Hepatocyte (in vitro differentiated cells): ENCODE measurements at regions not wholly inside any gene's neighbourhood (a gene's known extent, or its start where the extent isn't known, plus 50 kb on each side); places are given as distances from the start of the nearest gene placed in this dataset.

Experiments used
- DNase-seq: peaks from one replicate; pipeline ENCODE4 v3.0.0-alpha.2; 2016; ENCODE audit warnings: low spot score
- H2AFZ ChIP-seq: fragments of 200-600 bp; sonication (generic); 2 replicates; pipeline ENCODE4 v1.6.0; 2016; ENCODE audit warnings: antibody characterized with exemption, mild to moderate bottlenecking
- H3K27ac ChIP-seq: fragments of 200-600 bp; sonication (generic); 2 replicates; pipeline ENCODE4 v1.5.1; 2016; ENCODE audit warnings: mild to moderate bottlenecking
- H3K27me3 ChIP-seq: fragments of 200-600 bp; sonication (generic); 2 replicates; pipeline ENCODE4 v1.6.1; 2016
- H3K36me3 ChIP-seq: fragments of 200-600 bp; sonication (generic); replicated peaks from 2 replicates; pipeline ENCODE4 v1.5.1; 2016; ENCODE audit warnings: low read depth; ENCODE audit not compliant: insufficient read depth
- H3K4me1 ChIP-seq: fragments of 200-600 bp; sonication (generic); 2 replicates; pipeline ENCODE4 v1.5.1; 2016; ENCODE audit warnings: mild to moderate bottlenecking, moderate library complexity; ENCODE audit not compliant: insufficient read depth
- H3K4me2 ChIP-seq: fragments of 200-600 bp; sonication (generic); 2 replicates; pipeline ENCODE4 v1.6.0; 2016
- H3K4me3 ChIP-seq: fragments of 200-600 bp; sonication (generic); 2 replicates; pipeline ENCODE4 v1.5.1; 2016; ENCODE audit warnings: mild to moderate bottlenecking
- H3K79me2 ChIP-seq: fragments of 200-600 bp; sonication (generic); 2 replicates; pipeline ENCODE4 v1.6.0; 2017; ENCODE audit warnings: mild to moderate bottlenecking
- H3K9me2 ChIP-seq: fragments of 200-600 bp; sonication (generic); replicated peaks from 2 replicates; pipeline ENCODE4 v1.6.0; 2017; ENCODE audit warnings: mild to moderate bottlenecking; ENCODE audit not compliant: insufficient read depth
- H3K9me3 ChIP-seq: fragments of 200-600 bp; sonication (generic); 2 replicates; pipeline ENCODE4 v1.5.1; 2016; ENCODE audit warnings: low read depth, mild to moderate bottlenecking
- H4K20me1 ChIP-seq: fragments of 200-600 bp; sonication (generic); 2 replicates; pipeline ENCODE4 v1.6.0; 2016; ENCODE audit warnings: mild to moderate bottlenecking; ENCODE audit not compliant: insufficient read depth, poor library complexity, severe bottlenecking
- EZH2 ChIP-seq: fragments of 200-600 bp; sonication (generic); IDR thresholded peaks from 2 replicates; pipeline ENCODE4 v1.6.1; 2016; ENCODE audit warnings: antibody characterized with exemption, mild to moderate bottlenecking, borderline replicate concordance
- EZH2phosphoT487 ChIP-seq: fragments of 200-600 bp; sonication (generic); IDR thresholded peaks from one replicate; pipeline ENCODE4 v1.6.1; 2018; ENCODE audit warnings: antibody characterized with exemption, mild to moderate bottlenecking, low read depth, moderate library complexity; ENCODE audit not compliant: unreplicated experiment, severe bottlenecking
- WGBS: methylation state at CpG from one replicate; pipeline ENCODE4 v1.1.6; 2016; ENCODE audit warnings: low lambda C conversion rate; ENCODE audit errors: missing lambda C conversion rate; 5-methylcytosine and 5-hydroxymethylcytosine counted together
- TF ChIP-seq, protein P1 (sequence below): fragments of 200-600 bp; sonication (generic); IDR thresholded peaks from 2 replicates; pipeline ENCODE4 v1.5.1; 2016; ENCODE audit warnings: antibody characterized with exemption, mild to moderate bottlenecking; ENCODE audit not compliant: poor library complexity

DNA sequence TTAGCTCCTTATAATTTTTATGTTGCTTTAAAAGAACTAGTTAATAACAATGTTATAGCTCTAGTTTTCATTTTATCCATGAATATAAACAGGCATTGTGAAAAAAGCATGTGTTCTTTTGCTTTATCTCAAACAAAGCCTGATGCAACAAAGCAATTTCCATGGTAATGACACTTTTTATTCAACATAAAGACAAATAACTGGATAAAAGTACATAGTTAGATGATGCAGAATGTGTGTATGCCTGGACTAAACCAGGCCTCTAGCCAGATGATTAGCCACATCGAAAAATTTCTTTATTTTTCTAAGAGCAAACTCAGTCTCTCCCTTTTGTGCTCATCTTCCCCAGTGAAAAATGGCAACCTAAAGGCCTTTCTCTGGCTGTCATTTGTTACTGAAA is 125.6 kb upstream of the TARS1 start:
- DNase-seq = no peak
- TF ChIP-seq EZH2 = no peak
- no peak for TF ChIP-seq EZH2phosphoT487
- TF ChIP-seq, protein P1, sequence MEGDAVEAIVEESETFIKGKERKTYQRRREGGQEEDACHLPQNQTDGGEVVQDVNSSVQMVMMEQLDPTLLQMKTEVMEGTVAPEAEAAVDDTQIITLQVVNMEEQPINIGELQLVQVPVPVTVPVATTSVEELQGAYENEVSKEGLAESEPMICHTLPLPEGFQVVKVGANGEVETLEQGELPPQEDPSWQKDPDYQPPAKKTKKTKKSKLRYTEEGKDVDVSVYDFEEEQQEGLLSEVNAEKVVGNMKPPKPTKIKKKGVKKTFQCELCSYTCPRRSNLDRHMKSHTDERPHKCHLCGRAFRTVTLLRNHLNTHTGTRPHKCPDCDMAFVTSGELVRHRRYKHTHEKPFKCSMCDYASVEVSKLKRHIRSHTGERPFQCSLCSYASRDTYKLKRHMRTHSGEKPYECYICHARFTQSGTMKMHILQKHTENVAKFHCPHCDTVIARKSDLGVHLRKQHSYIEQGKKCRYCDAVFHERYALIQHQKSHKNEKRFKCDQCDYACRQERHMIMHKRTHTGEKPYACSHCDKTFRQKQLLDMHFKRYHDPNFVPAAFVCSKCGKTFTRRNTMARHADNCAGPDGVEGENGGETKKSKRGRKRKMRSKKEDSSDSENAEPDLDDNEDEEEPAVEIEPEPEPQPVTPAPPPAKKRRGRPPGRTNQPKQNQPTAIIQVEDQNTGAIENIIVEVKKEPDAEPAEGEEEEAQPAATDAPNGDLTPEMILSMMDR = no peak
- H3K4me1 ChIP-seq = peaks cover 4% of the 10 kb centered on the region
- H3K79me2 ChIP-seq = no peaks in the 10 kb centered on the region
- H3K9me3 ChIP-seq = no peaks in the 10 kb centered on the region
- H3K4me2 ChIP-seq = no peak overlapping the region
- H4K20me1 ChIP-seq = no peaks in the 10 kb centered on the region
- no peak overlapping the region for H3K27ac ChIP-seq
- H3K36me3 ChIP-seq = no peaks in the 10 kb centered on the region
- H3K27me3 ChIP-seq = no peaks in the 10 kb centered on the region
- H3K9me2 ChIP-seq = no peaks in the 10 kb centered on the region
- H3K4me3 ChIP-seq = no peak overlapping the region
- WGBS = 90% methylated on average over 1 of the region's 1 CpG
- H2AFZ ChIP-seq = no peak overlapping the region

DNA sequence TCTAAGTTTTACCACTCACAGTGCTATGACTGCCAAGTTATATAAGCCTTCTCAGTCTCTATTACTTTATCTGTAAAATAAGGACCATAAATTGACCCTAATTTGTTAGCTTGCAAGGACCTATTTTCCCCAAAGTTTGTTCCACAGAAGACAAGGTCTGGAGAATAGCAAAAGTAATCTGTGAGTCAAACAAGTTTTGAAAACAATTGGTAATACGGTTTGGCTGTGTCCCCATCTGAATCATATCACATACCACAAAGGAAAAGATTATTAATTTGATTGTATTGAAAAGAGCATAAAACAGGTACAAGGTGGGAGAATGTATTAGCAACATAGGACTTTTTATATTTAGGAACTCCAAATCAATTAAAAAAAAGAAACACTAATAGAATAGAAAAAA is 124.0 kb upstream of the TARS1 start:
- no peaks in the 10 kb centered on the region for H4K20me1 ChIP-seq
- no peaks in the 10 kb centered on the region for H3K4me1 ChIP-seq
- no peaks in the 10 kb centered on the region for H3K9me2 ChIP-seq
- no peaks in the 10 kb centered on the region for H3K36me3 ChIP-seq
- WGBS = 80% methylated on average over 1 of the region's 1 CpG
- H3K27me3 ChIP-seq = no peaks in the 10 kb centered on the region
- TF ChIP-seq, protein P1 = no peak
- TF ChIP-seq EZH2phosphoT487 (no peak), EZH2 (no peak)
- no peak overlapping the region for H3K4me3 ChIP-seq
- no peak overlapping the region for H3K4me2 ChIP-seq
- H3K9me3 ChIP-seq = no peaks in the 10 kb centered on the region
- no peak overlapping the region for H2AFZ ChIP-seq
- H3K79me2 ChIP-seq = no peaks in the 10 kb centered on the region
- no peak for DNase-seq
- no peak overlapping the region for H3K27ac ChIP-seq

DNA sequence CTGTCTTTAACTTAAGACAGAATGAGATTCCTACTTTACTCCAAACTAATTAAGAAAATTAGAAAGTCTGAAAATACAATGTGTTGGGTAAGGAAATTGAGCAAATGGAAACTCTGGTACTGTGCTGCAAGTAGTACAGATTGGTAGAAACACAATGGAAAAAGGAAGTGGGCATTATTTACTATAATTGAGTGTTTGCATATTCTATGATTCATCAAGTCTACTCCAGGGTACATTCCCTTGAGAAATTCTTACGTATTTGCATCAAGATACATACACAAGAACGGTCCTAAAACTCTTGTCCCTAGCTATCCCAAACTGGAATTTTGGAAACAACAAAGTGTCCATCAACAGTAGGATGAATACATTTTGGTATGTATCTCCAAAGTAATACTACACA is 123.5 kb upstream of the TARS1 start:
- Histone ChIP-seq H3K4me2 (no peak overlapping the region), H3K36me3 (no peaks in the 10 kb centered on the region), H2AFZ (no peak overlapping the region), H3K9me2 (no peaks in the 10 kb centered on the region), H3K27me3 (no peaks in the 10 kb centered on the region), H3K27ac (no peak overlapping the region), H4K20me1 (no peaks in the 10 kb centered on the region), H3K4me1 (no peaks in the 10 kb centered on the region), H3K9me3 (no peaks in the 10 kb centered on the region), H3K4me3 (no peak overlapping the region), H3K79me2 (no peaks in the 10 kb centered on the region)
- WGBS = 87% methylated on average over 2 of the region's 2 CpGs
- DNase-seq = no peak
- TF ChIP-seq EZH2 (no peak), EZH2phosphoT487 (no peak)
- TF ChIP-seq, protein P1 = no peak

DNA sequence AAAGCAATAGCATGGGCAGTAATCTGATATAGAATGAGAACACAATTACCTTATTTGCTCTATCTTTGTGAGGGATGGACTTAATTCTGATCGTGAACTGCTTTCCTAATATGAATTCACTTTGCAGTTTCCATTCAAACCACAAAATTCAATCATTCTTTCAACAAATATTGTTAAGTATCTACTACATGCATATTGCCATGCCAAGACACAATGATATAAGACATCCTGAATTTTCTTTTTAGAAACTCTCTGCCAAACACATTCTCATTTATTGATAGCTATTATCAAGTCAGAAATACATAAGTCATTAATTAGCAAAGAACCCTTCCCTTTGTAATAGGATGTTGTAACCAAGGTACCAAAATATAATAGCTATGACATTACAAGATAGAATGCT is 121.6 kb upstream of the TARS1 start:
- no peak overlapping the region for H3K4me2 ChIP-seq
- TF ChIP-seq EZH2 (no peak), EZH2phosphoT487 (no peak)
- TF ChIP-seq, protein P1 = no peak

More for the DNA sequence above, 121.6 kb upstream of the TARS1 start:
- no peak overlapping the region for H2AFZ ChIP-seq
- H4K20me1 ChIP-seq = no peaks in the 10 kb centered on the region
- no peak overlapping the region for H3K4me3 ChIP-seq
- no peak for DNase-seq
- H3K36me3 ChIP-seq = no peaks in the 10 kb centered on the region
- H3K27me3 ChIP-seq = no peaks in the 10 kb centered on the region
- H3K9me3 ChIP-seq = no peaks in the 10 kb centered on the region
- 88% methylated on average over 1 of the region's 1 CpG for WGBS
- no peaks in the 10 kb centered on the region for H3K9me2 ChIP-seq
- H3K79me2 ChIP-seq = no peaks in the 10 kb centered on the region
- H3K27ac ChIP-seq = no peak overlapping the region
- no peaks in the 10 kb centered on the region for H3K4me1 ChIP-seq
